Liver (tissue), 3 donors: ENCODE measurements at regions not wholly inside any gene's neighbourhood (a gene's known extent, or its start where the extent isn't known, plus 50 kb on each side); places are given as distances from the start of the nearest gene placed in this dataset.

ENCODE experiments used
- FOXA2 ChIP-seq: IDR thresholded peaks from 2 replicates; pipeline ENCODE4 v1.6.1; 2016; ENCODE audit warnings: antibody characterized with exemption
- MAX ChIP-seq: IDR thresholded peaks from 2 replicates; pipeline ENCODE4 v1.6.1; 2016; ENCODE audit warnings: antibody characterized with exemption
- RAD21 ChIP-seq, 2 donors: IDR thresholded peaks; 2 replicates each; pipeline ENCODE4 v1.6.1; 2016; ENCODE audit warnings: antibody characterized with exemption in 2 of 2, mild to moderate bottlenecking in 2 of 2
- RXRA ChIP-seq, 2 donors: IDR thresholded peaks; 2 replicates each; pipeline ENCODE4 v1.6.1; 2017 to 2018; ENCODE audit warnings: antibody characterized with exemption in 2 of 2, mild to moderate bottlenecking in 1 of 2
- SP1 ChIP-seq: IDR thresholded peaks from 2 replicates; pipeline ENCODE4 v1.6.1; 2018; ENCODE audit warnings: antibody characterized with exemption, mild to moderate bottlenecking
- TAF1 ChIP-seq: conservative IDR thresholded peaks from 2 replicates; pipeline ENCODE4 v1.6.1; 2016; ENCODE audit warnings: antibody characterized with exemption, mild to moderate bottlenecking
- YY1 ChIP-seq: IDR thresholded peaks from 2 replicates; pipeline ENCODE4 v1.6.1; 2016; ENCODE audit warnings: antibody characterized with exemption, mild to moderate bottlenecking
- TF ChIP-seq, protein P1 (sequence below): fragments of 150-350 bp; IDR thresholded peaks from 2 replicates; pipeline ENCODE4 v1.5.1; 2017; ENCODE audit warnings: improper control_type of control experiment, low read depth, low read length; ENCODE audit not compliant: missing input control
- TF ChIP-seq, protein P2 (sequence below): IDR thresholded peaks from 2 replicates; pipeline ENCODE4 v1.6.1; 2016; ENCODE audit warnings: antibody characterized with exemption, mild to moderate bottlenecking
- donor health status: healthy.
- donor health status: healthy.

- TF ChIP-seq, protein P1, sequence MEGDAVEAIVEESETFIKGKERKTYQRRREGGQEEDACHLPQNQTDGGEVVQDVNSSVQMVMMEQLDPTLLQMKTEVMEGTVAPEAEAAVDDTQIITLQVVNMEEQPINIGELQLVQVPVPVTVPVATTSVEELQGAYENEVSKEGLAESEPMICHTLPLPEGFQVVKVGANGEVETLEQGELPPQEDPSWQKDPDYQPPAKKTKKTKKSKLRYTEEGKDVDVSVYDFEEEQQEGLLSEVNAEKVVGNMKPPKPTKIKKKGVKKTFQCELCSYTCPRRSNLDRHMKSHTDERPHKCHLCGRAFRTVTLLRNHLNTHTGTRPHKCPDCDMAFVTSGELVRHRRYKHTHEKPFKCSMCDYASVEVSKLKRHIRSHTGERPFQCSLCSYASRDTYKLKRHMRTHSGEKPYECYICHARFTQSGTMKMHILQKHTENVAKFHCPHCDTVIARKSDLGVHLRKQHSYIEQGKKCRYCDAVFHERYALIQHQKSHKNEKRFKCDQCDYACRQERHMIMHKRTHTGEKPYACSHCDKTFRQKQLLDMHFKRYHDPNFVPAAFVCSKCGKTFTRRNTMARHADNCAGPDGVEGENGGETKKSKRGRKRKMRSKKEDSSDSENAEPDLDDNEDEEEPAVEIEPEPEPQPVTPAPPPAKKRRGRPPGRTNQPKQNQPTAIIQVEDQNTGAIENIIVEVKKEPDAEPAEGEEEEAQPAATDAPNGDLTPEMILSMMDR = no peak
- TF ChIP-seq RXRA (IDR thresholded peaks at IDR 0.05) (no peak), MAX (no peak), FOXA2 (no peak), YY1 (no peak), SP1 (no peak), TAF1 (no peak), RAD21 (IDR thresholded peaks at IDR 0.05) (no peak)
- TF ChIP-seq, protein P2, sequence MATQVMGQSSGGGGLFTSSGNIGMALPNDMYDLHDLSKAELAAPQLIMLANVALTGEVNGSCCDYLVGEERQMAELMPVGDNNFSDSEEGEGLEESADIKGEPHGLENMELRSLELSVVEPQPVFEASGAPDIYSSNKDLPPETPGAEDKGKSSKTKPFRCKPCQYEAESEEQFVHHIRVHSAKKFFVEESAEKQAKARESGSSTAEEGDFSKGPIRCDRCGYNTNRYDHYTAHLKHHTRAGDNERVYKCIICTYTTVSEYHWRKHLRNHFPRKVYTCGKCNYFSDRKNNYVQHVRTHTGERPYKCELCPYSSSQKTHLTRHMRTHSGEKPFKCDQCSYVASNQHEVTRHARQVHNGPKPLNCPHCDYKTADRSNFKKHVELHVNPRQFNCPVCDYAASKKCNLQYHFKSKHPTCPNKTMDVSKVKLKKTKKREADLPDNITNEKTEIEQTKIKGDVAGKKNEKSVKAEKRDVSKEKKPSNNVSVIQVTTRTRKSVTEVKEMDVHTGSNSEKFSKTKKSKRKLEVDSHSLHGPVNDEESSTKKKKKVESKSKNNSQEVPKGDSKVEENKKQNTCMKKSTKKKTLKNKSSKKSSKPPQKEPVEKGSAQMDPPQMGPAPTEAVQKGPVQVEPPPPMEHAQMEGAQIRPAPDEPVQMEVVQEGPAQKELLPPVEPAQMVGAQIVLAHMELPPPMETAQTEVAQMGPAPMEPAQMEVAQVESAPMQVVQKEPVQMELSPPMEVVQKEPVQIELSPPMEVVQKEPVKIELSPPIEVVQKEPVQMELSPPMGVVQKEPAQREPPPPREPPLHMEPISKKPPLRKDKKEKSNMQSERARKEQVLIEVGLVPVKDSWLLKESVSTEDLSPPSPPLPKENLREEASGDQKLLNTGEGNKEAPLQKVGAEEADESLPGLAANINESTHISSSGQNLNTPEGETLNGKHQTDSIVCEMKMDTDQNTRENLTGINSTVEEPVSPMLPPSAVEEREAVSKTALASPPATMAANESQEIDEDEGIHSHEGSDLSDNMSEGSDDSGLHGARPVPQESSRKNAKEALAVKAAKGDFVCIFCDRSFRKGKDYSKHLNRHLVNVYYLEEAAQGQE = no peak
Observed at GRCh38 chr13:73966331-73966730, 167.9 kb downstream of the KLF12 start.
